WTC11 (cell line): ENCODE measurements at regions not wholly inside any gene's neighbourhood (a gene's known extent, or its start where the extent isn't known, plus 50 kb on each side); places are given as distances from the start of the nearest gene placed in this dataset.
"Not testable (repeated sequence)": the region's sequence is repeated elsewhere in the genome, so short reads cannot be mapped to it uniquely, and the experiment has no call there.

Experiments
- ARID4B ChIP-seq: sonication (generic); formaldehyde crosslinking; IDR thresholded peaks from 2 replicates; pipeline ENCODE4 v1.8.0; 2023; ENCODE audit warnings: missing genetic modification reagents, mild to moderate bottlenecking, borderline replicate concordance
- CREB1 ChIP-seq: sonication (generic); formaldehyde crosslinking; IDR thresholded peaks from 2 replicates; pipeline ENCODE4 v1.8.0; 2023; ENCODE audit warnings: mild to moderate bottlenecking, missing genetic modification reagents
- CTCF ChIP-seq: fragments of 200-600 bp; IDR thresholded peaks from 2 replicates; pipeline ENCODE4 v1.8.0; 2022; ENCODE audit warnings: antibody characterized with exemption
- ELF4 ChIP-seq: sonication (generic); formaldehyde crosslinking; IDR thresholded peaks from 2 replicates; pipeline ENCODE4 v1.8.1; 2022; ENCODE audit warnings: low read depth, mild to moderate bottlenecking, moderate library complexity, missing genetic modification reagents
- FOXP4 ChIP-seq: sonication (generic); formaldehyde crosslinking; IDR thresholded peaks from 2 replicates; pipeline ENCODE4 v1.8.0; 2022; ENCODE audit warnings: mild to moderate bottlenecking, missing genetic modification reagents
- PRRX2 ChIP-seq: fragments of 250-450 bp; sonication (Bioruptor Pico); IDR thresholded peaks from 2 replicates; pipeline ENCODE4 v1.8.0; 2021; ENCODE audit warnings: mild to moderate bottlenecking
- SP1 ChIP-seq: sonication (generic); formaldehyde crosslinking; conservative IDR thresholded peaks from 2 replicates; pipeline ENCODE4 v1.8.1; 2022; ENCODE audit warnings: missing genetic modification reagents
- TCF7 ChIP-seq: sonication (generic); formaldehyde crosslinking; IDR thresholded peaks from 2 replicates; pipeline ENCODE4 v1.8.0; 2022; ENCODE audit warnings: mild to moderate bottlenecking, low read depth, missing genetic modification reagents, moderate library complexity
- ZNF512 ChIP-seq: sonication (generic); formaldehyde crosslinking; IDR thresholded peaks from 2 replicates; pipeline ENCODE4 v1.8.1; 2022; ENCODE audit warnings: missing genetic modification reagents, borderline replicate concordance
- ZSCAN18 ChIP-seq: fragments of 250-450 bp; sonication (Bioruptor Pico); IDR thresholded peaks from 2 replicates; pipeline ENCODE4 v2.1.2; 2022; ENCODE audit warnings: mild to moderate bottlenecking, moderate library complexity

- not testable (repeated sequence) for TF ChIP-seq TCF7 (CRISPR knock-in tag); CTCF; FOXP4; CREB1; ZNF512 (CRISPR knock-in tag); ELF4 (CRISPR knock-in tag); ARID4B (CRISPR knock-in tag); PRRX2 (CRISPR knock-in tag); ZSCAN18 (CRISPR knock-in tag); SP1 (CRISPR knock-in tag)
Observed at GRCh38 chr2:61593648-61594047, 55.5 kb upstream of the XPO1 start.
